HUDEP-2 (cell line): ENCODE measurements at regions not wholly inside any gene's neighbourhood (a gene's known extent, or its start where the extent isn't known, plus 50 kb on each side); places are given as distances from the start of the nearest gene placed in this dataset.

ENCODE experiments used
- DNase-seq, 76 experiments: peaks; one replicate each; lab custom pipeline; 2025; ENCODE audit not compliant: unreplicated experiment in 76 of 76; lab: John Stamatoyannopoulos, UW

DNA sequence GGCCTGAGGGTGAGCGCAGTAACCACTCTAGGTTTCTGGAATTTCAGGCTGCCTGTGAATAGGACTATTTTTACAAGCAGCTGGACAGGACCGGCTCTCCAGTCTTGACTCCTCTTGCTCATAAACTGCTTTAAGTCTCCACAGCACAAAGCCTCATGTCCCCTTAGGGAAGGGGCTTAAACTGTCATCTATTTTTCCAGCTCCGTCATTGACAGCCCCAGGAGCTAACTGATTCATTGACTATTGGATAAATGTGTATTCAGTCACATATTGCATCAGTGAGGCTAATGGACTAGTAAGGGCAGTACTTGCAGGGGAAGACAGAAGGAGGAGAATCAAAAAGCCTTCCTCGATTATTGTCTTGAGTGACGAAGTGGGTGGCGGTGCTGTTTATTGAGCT is 719.4 kb upstream of the ADAMTS16 start:
- DNase-seq: no peak

DNA sequence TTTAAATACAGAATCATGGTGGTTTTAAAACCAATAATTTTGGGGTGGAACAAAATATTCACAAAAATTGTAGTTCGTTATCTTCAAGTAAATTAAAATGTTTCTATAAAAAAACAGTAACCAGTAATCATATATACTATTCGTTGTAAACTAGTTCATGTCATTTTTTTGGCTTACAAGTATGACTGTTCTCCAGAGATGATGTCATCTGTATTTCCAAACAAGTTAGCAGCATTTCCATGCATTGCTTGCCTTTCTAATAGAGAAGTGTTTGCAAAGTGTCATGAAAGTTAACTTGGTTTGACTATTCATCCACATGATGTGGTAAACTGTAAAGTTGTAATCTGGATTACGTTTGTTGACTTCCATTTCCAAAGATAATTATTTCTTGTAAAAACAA is 717.9 kb upstream of the ADAMTS16 start:
- no peak for DNase-seq

DNA sequence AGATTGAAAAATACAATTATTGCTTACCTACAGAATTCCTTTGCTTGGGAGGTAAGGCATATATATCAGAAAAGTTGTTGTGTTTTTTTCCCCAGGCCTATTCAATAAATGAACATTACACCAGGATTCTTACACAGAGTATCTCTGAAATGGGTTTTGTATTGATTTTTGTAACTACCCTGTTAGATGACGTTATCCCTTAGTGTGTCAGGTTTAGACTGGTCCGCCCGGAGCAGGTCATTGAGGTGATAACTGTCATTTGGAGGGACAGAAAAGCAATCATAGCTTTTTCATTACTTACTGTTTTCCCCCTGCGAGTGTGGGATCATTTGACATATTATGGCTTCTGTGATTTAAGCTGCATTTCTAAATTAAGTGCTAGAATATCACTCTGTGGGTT is 715.2 kb upstream of the ADAMTS16 start:
- DNase-seq: no peak

DNA sequence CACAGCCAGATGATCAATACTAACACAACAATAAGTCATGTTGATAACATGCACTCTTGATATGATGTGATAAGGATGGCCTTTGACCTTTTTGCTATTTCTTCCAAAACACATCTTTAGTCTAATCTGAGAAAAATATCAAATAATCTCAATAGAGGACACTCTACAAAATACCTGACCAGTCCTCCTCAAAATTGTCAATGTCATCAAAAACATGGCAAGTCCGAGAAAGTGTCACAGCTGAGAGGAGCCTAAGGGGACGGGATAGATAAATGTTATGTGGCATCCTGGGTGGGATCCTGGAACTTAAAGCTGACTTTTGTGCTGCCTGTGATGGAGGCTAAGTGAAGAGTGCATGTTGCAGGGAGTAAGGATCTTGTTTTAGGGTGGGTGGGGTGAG is 699.6 kb upstream of the ADAMTS16 start:
- no peak for DNase-seq

DNA sequence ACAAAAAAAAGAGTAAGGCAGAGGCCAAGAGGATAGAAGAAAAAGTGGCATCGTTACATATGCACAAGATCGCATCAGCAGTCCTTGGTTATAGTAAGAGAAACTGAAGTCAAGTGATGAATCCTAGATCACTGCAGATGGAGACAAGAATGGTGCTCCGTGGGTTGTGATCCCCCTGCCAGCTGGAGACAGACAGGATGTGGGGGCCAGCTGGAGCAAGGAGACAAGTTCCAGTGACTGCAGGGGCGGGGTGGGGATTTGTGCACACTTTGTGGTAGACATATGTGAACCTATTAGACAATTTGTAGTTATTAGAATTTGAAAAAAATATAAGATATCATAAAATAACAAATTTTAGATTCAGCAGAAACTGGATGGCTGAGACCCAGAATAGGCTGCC is 697.9 kb upstream of the ADAMTS16 start:
- no peak for DNase-seq

DNA sequence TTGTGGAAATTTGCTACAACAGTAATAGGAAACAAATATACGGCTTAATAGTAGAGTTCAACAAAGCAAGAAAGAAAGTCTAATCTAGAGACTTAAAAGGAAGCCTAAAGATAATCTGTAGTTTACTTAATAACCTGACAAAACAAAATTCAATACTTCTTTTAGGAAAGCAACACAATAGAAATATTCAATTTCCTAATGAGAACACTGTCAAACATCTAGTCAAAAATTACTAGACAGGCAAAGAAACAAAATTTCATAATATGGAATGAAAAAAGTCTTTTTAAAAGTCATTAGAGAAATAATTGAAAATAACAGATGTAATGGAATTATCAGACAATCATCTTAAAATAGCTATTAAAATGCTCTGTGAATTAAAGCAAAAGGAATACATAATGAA is 692.5 kb upstream of the ADAMTS16 start:
- no peak for DNase-seq

DNA sequence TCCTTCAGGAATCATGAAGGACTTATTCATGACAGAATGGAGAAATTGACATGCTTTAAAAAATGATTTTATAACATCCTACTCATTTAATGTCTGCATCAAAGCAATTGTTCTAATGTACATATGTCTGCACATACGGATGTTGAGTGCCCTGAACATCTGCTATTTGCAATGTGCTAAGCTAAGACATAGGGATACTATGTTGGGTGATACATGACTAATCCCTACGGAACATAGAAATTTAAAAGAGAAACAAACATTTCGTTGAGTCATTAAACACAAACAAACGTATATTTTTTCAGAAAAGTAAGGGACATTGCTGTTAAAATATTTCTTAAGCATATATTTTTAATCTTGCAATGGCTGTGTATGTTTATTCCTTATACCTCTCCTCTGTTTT is 686.5 kb upstream of the ADAMTS16 start:
- DNase-seq: no peak

DNA sequence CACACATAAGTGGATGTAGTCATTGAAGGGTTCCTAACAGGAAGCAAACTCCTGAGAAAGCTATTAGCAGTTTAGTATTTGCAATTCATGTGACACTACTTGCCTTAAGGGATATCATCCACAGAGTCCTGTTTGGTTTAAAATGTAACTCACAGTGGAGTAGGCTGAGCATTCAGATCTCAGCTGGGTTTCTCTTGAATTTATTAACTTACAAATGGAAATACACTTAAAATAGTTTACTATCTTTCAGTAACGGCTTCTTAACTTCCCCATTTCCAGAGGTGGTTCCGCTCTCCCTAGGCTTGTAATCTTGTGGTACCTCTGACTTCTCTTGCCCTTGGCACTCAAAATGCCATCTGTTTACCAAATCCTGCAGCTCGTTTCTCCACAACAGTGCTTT is 660.7 kb upstream of the ADAMTS16 start:
- DNase-seq: no peak

DNA sequence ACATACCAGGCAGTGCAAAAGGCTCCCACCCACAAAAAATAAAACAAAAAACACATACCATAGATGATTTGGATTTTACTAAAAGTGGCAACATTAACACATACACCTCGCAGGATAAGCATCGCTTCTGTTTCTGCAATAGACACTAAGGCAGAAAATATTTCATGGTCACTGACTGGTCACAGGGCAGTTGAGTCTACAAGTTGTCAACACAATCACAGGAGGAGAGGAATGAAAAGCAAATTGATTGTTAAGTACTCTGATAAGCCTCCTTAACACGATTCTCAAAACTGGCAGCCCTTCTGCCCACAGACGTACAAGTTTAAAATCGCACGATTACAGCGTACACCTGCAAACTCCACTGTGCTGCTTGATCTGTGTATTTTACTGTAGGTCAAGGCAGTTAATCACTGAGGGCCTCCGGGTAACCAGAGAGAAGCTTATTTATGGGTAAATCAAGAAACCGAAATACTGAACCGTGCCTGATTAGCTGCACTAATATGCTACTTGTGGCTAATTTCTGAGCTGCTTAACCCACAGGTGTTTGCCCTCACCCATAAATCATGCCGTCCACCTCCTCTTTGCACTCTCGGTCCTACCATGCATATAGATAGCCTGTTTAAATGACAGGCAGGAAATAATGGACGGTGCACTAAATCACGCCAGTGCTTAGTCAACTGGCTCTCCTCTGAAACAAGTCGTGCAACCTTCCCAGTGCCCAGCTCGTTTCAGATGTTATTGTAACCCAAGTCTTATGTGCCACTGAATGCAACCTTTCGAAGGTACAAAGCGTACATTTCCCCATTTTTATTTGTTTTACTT is 659.4 kb upstream of the ADAMTS16 start:
- DNase-seq: no peak

DNA sequence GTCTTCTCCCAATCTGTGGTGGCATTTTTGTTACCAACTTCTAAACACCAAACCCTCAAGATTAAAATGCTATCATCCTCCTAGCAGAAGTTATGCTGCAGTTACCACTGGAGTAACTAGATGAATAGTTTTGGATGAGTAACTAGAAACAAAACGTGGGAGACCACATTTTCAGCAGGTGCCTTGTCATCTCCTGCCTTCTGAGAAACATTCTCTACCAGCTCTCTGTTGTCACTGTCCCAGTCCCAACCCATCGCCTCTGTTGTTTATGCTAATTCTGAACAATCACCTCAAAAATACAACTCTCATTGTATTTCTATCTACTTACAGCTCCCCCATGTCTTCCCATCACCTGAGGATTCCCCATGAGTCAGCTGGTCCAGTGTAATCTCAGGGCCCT is 652.5 kb upstream of the ADAMTS16 start:
- no peak for DNase-seq

DNA sequence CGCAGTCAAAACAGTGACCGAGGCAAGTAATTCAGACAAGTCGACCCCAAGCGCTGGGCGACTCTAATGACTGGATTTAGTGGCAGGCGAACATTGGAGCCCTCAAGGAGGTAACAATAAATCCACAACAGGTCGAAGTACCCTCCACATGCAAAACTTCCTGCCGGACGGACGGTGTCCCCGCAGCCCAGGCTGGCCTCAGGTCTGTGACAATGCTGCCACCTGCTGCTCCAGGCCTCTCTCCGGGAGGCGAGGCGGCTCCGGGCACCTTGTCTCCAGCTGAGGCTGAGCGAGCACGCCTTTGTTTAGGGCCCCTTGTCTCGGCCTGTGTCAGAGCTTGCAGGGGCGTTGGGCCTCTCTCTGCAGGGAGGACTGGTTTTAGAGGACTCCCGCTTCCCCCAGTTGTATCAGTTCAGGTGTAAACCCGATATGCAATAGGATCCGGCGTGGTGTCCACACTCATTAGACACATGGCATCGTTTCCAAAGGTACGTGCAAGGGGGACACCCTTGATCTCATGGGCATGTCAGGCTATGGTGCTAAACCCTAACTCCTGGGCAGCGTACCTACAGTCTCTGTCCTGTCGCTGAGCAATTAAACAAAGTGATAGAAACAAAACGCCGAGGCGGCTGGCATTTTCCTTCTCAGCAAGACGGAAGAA is 628.0 kb upstream of the ADAMTS16 start:
- peak in 1 of 76 experiments; percentile 1 for DNase-seq

DNA sequence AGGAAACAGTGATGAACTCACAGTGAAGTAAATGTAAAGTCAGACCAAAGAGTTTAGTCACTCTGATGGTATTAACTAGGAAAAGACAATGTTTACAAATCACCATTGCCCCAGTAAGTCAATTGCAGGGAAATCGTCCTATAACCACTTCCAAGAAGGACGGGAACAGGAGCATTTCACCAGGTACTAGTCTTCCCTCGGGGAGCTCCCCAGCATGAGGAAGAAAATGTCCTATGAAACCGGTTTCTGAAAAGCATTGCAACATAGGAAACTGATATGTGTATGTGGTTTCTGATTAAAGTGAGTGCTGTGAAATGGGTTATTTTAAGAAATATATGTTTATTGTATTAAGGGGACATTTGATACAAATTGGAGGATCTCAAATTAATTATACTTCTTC is 626.7 kb upstream of the ADAMTS16 start:
- DNase-seq: no peak

DNA sequence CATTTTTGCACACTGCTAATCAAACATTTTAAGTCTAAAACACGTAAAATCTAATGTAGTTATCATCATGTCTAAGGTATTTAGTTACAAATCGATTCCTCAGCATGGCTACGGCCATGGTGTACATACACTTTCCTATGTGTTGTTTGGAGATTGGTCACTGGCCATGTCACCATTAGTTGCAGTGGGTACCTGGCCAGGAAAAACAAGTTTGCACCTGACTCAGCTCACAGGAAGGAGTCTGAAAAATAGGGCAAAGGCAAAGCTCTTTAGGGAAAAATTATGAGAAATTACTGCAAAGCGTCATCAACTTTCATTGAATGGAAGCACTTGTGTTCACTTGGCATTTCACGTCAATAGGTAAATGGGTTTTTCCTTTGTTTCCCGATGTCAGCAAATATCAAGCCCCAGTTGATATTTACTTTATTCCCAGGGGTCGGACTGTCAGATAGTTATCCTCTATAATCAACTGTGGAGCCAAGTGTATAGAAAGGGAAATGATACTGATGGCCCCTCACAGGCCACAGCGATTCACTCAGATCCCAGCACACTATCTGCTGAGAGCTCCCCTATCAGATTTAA is 626.0 kb upstream of the ADAMTS16 start:
- no peak for DNase-seq

DNA sequence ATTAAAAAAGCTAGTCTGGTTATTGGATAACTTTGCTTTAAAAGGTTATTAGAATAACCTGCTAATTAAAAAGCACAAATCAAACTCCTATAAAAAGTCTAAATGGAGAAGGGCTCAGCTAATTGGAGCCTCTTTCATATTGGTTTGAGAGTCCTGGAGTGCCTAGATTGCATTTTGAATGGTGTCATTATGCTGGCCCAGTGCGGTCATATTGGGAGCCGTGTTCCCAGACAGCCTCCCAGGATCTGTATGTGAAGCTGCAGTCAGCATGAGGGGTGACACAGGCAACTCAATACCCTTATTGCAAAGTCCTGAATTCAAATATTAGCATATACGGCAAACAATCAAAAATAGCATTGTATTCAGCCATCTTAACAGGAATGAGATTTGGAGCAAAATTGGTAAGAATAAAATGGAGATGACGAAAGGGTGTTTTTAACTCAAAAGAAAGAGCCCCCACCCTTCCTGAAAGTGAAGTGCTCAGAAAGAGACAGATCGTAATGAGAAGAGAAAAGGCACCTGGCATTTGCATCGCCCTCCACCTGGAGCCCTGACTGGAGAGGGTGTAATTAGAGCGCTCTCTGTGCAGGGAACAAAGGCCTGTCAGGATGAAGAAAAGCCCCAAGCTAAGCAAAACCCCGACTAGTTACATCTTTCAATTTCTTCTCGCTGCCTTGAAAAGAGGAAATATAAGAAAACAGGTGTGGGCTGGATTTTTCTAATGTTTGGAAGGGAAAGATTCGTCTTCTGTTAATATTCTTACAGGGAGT is 621.0 kb upstream of the ADAMTS16 start:
- no peak for DNase-seq

DNA sequence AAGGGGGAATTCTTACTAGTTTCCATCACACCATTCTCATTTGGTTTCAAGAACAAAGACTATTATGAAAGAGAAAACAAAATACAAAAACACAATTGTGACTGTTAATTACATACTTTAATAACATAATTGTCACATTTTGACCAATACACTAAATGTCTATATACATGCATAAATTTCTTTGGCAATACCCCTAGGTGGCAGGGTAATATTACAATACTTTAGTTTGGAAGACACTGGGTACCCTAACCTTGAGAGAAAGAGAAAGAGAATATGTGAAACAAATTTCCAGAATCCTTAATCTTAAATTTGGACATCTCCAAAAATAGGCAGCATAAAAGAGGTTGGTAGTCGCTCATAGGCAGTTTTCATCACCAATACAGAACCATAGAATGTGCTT is 619.6 kb upstream of the ADAMTS16 start:
- DNase-seq: no peak

DNA sequence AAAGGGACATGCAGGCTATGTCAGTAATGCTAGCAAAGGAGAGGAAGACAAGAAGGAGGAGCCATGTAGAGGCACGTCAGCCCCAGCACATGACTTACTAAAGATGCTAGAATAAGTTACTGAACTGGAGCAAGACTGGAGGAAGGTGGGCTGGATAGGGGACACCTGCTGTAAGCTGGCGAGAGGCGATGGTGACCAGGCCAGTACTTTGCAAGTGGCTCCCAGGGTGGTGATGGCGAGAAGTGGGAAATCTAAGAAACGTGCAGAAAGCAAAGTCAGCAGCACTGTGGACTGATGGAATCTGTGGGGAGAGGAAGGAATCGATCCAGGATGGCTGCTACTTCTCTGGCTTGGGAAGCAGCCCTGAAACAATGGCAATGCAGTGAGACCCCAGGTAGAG is 617.1 kb upstream of the ADAMTS16 start:
- no peak for DNase-seq

DNA sequence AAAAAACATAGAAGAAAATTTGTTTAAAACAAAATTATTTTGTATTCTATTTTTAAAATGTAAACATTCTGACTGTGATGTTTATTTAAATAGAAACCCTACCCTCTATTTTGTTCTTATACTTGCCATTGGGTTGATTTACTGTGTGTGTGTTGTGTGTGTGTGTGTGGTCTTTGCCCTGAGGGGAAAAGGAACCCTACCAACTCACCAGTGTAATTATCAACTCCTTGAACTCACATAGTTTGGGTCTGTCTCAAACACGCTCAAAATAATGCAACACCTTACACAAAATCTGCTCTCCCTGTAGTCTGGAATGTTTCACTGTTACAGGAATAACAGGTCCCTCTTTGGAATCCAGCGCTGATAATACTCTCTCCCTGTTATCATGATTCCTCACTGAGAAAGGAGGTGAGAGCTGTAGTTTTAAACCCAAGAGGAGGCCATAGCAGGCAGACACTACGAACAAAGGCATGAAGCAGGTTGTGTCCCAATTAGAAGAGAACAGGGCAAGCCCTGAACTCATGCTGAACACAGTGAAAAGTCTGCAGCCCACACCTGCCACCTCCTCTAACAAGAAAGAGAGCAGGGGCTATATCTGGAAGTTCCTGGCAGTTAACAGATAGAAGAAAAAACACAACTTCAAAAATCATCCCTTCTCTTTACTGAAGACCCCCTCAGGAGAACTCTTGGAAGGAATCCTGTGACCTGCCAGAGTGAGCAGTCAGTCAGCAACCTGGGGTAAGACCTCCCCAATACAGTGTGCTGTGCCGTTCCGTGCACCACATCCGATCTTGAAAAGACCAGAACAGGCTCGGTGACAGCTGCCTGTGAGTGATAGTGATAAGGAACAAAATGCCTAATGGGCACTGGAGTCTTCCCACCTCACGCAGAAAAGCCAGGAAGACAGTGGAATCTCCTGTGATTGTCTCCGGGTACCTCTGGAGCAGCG is 608.1 kb upstream of the ADAMTS16 start:
- no peak for DNase-seq

DNA sequence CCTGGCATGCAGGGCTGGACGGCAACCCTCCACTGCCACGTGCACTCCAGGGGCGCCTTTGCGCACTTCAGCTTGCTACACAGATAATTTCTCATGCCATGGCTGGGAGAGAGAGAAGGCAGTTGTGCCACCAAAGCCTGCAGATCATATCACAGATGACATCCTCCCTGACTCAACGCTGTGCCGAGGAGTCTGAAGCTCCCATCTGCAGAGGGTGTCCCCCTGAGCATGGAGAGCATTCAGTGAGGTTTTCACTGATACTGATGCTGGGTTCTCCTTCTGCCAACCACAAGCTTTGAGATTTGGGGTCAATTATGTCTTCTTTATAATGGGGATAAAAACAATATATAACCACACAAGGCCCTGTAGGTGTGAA is 607.4 kb upstream of the ADAMTS16 start:
- no peak for DNase-seq

DNA sequence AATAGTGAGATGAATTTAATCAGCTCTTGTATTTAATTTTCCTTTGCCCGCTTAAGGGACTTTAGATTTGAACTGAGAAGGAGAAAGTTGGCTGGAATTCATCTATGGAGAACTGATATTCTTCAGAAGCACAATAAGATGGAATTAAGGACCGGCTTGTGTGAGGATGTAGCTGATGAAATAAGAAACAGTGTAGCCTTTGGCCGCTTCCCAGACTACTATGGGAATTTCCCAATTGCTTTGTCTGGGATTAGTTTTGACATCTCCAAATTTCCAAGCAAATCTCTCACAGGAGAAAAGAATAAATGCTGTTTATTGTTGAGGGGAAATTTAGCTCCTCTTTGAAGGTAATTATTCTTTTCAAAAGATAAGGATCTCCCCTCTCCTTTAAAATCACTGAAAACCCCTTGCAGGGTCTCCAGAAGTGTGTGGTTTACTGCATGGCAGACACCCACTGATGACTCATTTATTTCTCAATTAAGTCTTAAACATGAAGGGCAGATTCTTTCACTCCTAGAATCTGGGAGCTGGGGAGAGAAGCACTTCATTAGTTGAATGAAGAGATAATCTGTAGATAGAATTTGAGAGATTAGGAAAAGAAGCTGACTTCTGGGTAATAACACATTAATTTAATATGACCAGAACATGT is 606.5 kb upstream of the ADAMTS16 start:
- no peak for DNase-seq

DNA sequence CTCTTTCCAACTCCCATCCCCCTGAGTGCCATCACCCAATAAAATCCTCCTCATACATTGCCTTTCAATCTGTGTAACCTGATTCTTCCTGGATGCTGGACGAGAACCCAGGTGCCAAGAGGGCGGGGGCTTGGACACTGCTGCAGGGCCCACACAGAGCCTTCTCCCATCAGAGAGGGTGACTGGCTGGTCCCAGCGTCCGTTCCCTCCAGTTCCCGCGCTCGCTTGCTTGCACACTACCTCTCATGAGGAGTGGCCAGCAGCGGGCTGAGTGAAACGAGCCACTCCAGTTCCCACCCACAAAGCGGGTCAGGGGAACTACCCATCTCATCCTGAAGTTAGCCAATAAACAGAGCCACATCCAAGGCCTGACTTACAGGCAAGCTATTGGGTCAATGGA is 602.6 kb upstream of the ADAMTS16 start:
- DNase-seq: no peak
